ENCODE measurements at regions not wholly inside any gene's neighbourhood (a gene's known extent, or its start where the extent isn't known, plus 50 kb on each side); places are given as distances from the start of the nearest gene placed in this dataset.

GRCh38 chr21:22224261-22224660 is 1226.1 kb downstream of the NCAM2 start:
- Mint-ChIP-seq H3K9me3 (no peaks in the 10 kb centered on the region), H3K36me3 (ENCODE audit: low read depth) (no peaks in the 10 kb centered on the region), H3K27me3 (ENCODE audit: low read depth, poor library complexity) (peaks cover 3% of the 10 kb centered on the region), H3K4me3 (no peak overlapping the region), H3K27ac (no peak overlapping the region), H3K4me1 (no peaks in the 10 kb centered on the region)
- no peak for DNase-seq
- no peak for TF ChIP-seq CTCF (IDR thresholded peaks at IDR 0.05)

DNA sequence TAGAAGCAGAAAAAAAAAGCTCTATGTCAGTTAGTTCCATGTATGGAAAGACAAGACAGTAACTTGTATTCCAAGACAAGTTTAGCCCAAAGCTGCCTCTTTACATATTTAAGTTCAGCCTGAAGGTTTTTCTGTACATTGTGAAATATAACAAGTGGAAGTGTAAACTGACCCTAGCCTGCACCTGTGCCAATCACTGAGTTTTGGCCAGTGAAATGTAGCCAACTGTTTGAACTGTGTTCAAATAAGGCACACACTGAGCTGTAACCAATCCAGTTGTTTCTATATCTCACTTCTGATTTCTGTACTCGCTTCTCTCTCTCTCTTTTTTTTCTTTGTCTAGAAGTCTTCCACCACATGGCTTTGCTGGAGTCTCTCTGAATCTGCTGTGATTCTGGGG is 1227.1 kb downstream of the NCAM2 start:
- H3K36me3 Mint-ChIP-seq (ENCODE audit: low read depth): no peaks in the 10 kb centered on the region

GRCh38 chr21:22231013-22231412 is 1232.8 kb downstream of the NCAM2 start:
- H3K4me3 Mint-ChIP-seq: no peak overlapping the region
- H3K27ac Mint-ChIP-seq: no peak overlapping the region
- no peak for TF ChIP-seq CTCF (IDR thresholded peaks at IDR 0.05)
- H3K27me3 Mint-ChIP-seq (ENCODE audit: low read depth, poor library complexity): peaks cover 3% of the 10 kb centered on the region
- DNase-seq: no peak
- H3K4me1 Mint-ChIP-seq: no peaks in the 10 kb centered on the region
- H3K36me3 Mint-ChIP-seq (ENCODE audit: low read depth): no peaks in the 10 kb centered on the region
- no peaks in the 10 kb centered on the region for H3K9me3 Mint-ChIP-seq

More for the DNA sequence above, 1227.1 kb downstream of the NCAM2 start:
- H3K4me3 Mint-ChIP-seq: no peak overlapping the region
- no peaks in the 10 kb centered on the region for H3K9me3 Mint-ChIP-seq
- H3K27ac Mint-ChIP-seq: no peak overlapping the region
- no peaks in the 10 kb centered on the region for H3K4me1 Mint-ChIP-seq
- peaks cover 3% of the 10 kb centered on the region for H3K27me3 Mint-ChIP-seq (ENCODE audit: low read depth, poor library complexity)
- no peak for DNase-seq
- TF ChIP-seq CTCF (IDR thresholded peaks at IDR 0.05): no peak

GRCh38 chr21:22235866-22236590 is 1237.8 kb downstream of the NCAM2 start:
- no peak for DNase-seq
- H3K27ac Mint-ChIP-seq: no peak overlapping the region
- no peak for TF ChIP-seq CTCF (IDR thresholded peaks at IDR 0.05)
- no peak overlapping the region for H3K4me3 Mint-ChIP-seq
- no peaks in the 10 kb centered on the region for H3K9me3 Mint-ChIP-seq
- no peaks in the 10 kb centered on the region for H3K4me1 Mint-ChIP-seq
- no peaks in the 10 kb centered on the region for H3K36me3 Mint-ChIP-seq (ENCODE audit: low read depth)
- peaks cover 3% of the 10 kb centered on the region for H3K27me3 Mint-ChIP-seq (ENCODE audit: low read depth, poor library complexity)

GRCh38 chr21:22244516-22244915 is 1246.3 kb downstream of the NCAM2 start:
- no peak overlapping the region for H3K4me3 Mint-ChIP-seq
- DNase-seq: no peak
- no peak for TF ChIP-seq CTCF (IDR thresholded peaks at IDR 0.05)
- no peaks in the 10 kb centered on the region for H3K9me3 Mint-ChIP-seq
- no peak overlapping the region for H3K27ac Mint-ChIP-seq
- no peaks in the 10 kb centered on the region for H3K36me3 Mint-ChIP-seq (ENCODE audit: low read depth)
- H3K27me3 Mint-ChIP-seq (ENCODE audit: low read depth, poor library complexity): no peaks in the 10 kb centered on the region
- no peaks in the 10 kb centered on the region for H3K4me1 Mint-ChIP-seq

DNA sequence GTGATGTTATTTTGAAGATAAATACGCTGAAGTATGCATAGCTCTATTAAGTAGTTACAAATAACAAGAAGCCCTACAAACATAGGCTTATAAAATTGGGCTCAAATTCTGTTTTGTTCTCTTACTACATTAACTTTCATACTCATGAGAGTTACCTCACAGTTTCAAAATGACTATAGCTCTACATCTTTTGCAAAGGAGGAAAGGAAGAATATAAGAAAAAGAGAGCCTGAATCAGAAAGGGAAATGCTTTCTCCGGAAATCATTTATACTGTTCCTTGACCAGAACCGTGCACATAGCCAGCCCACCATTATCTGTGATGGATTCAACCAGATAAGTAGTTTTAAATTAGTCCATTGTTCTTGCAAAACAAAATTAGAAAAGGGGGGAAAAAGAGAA is 1252.1 kb downstream of the NCAM2 start:
- no peak for DNase-seq
- Mint-ChIP-seq H3K36me3 (ENCODE audit: low read depth) (no peaks in the 10 kb centered on the region), H3K27me3 (ENCODE audit: low read depth, poor library complexity) (no peaks in the 10 kb centered on the region), H3K4me1 (no peaks in the 10 kb centered on the region), H3K27ac (no peak overlapping the region), H3K4me3 (no peak overlapping the region), H3K9me3 (no peaks in the 10 kb centered on the region)
- TF ChIP-seq CTCF (IDR thresholded peaks at IDR 0.05): no peak

All from nephron progenitor cell (in vitro differentiated cells).